ENCODE measurements at regions not wholly inside any gene's neighbourhood (a gene's known extent, or its start where the extent isn't known, plus 50 kb on each side); places are given as distances from the start of the nearest gene placed in this dataset.

DNA sequence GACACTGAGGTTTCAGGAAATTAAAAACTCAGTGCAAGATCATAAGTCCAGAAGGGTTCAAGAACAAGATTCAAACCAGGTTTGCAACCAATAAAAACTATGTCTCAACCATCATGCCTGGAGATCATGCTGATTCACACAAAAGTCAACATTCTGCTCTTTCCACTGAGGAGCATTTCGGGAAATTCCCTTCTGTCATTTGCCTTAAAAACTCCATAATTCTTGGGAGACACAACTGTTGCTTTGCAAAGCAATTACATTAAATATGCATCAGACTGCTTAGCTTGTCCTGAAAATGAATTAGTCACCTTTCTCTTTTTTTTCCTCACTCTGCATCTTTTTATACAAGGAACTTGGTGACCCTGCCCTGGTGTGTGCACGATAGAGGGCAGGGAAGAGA is 275.9 kb upstream of the ZNF462 start:
- TF ChIP-seq, protein P1, sequence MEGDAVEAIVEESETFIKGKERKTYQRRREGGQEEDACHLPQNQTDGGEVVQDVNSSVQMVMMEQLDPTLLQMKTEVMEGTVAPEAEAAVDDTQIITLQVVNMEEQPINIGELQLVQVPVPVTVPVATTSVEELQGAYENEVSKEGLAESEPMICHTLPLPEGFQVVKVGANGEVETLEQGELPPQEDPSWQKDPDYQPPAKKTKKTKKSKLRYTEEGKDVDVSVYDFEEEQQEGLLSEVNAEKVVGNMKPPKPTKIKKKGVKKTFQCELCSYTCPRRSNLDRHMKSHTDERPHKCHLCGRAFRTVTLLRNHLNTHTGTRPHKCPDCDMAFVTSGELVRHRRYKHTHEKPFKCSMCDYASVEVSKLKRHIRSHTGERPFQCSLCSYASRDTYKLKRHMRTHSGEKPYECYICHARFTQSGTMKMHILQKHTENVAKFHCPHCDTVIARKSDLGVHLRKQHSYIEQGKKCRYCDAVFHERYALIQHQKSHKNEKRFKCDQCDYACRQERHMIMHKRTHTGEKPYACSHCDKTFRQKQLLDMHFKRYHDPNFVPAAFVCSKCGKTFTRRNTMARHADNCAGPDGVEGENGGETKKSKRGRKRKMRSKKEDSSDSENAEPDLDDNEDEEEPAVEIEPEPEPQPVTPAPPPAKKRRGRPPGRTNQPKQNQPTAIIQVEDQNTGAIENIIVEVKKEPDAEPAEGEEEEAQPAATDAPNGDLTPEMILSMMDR (conservative IDR thresholded peaks at IDR 0.05; ENCODE audit: low read length) = no peak
- no peak for TF ChIP-seq EZH2phosphoT487 (IDR thresholded peaks at IDR 0.05; ENCODE audit: borderline replicate concordance)

Measured in Loucy (cell line).